ENCODE measurements at regions not wholly inside any gene's neighbourhood (a gene's known extent, or its start where the extent isn't known, plus 50 kb on each side); places are given as distances from the start of the nearest gene placed in this dataset.
"Not testable (repeated sequence)": the region's sequence is repeated elsewhere in the genome, so short reads cannot be mapped to it uniquely, and the experiment has no call there.

- H3K4me1 Mint-ChIP-seq = no peaks in the 10 kb centered on the region
- H3K4me3 Mint-ChIP-seq = no peak overlapping the region
- H3K27me3 Mint-ChIP-seq (ENCODE audit: low read depth in 3 of 3) = no peaks in the 10 kb centered on the region
- peaks cover 0 to 9% (median 2%) of the 10 kb centered on the region in 6 donors for H3K9me3 Mint-ChIP-seq
- no peak for DNase-seq
- H3K27ac Mint-ChIP-seq = no peak overlapping the region
- no peaks in the 10 kb centered on the region for H3K36me3 Mint-ChIP-seq
Observed at GRCh38 chr4:93888308-93888707, 59.8 kb downstream of the ATOH1 start.

DNA sequence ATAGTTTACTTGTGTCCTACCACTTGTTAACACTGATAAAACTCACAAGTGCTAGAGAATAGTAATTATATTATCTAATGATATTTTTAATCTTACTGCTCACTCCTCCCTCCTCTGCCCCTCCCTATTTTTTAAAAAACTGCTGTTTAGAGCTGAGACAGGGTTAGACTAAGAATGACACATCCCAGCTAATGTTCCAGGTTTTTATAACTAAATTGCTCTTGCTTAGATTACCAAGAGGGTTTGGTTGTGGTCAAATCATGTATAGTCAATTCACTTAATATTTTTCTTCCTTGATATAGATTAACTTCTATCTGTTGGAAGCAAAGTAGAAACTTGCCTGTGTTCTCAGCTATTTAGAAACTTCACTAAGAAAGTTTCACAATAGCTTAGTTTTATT is 60.2 kb downstream of the ATOH1 start:
- no peak overlapping the region for H3K27ac Mint-ChIP-seq
- H3K27me3 Mint-ChIP-seq (ENCODE audit: low read depth in 3 of 3) = no peaks in the 10 kb centered on the region
- no peaks in the 10 kb centered on the region for H3K4me1 Mint-ChIP-seq
- peaks cover 0 to 9% (median 2%) of the 10 kb centered on the region in 6 donors for H3K9me3 Mint-ChIP-seq
- no peak for DNase-seq
- no peak overlapping the region for H3K4me3 Mint-ChIP-seq
- H3K36me3 Mint-ChIP-seq = no peaks in the 10 kb centered on the region

- Mint-ChIP-seq H3K4me3 (no peak overlapping the region), H3K9me3 (peaks cover 0 to 9% (median 2%) of the 10 kb centered on the region in 6 donors), H3K36me3 (no peaks in the 10 kb centered on the region), H3K27ac (no peak overlapping the region), H3K4me1 (no peaks in the 10 kb centered on the region), H3K27me3 (ENCODE audit: low read depth in 3 of 3) (no peaks in the 10 kb centered on the region)
- DNase-seq = no peak
Observed at GRCh38 chr4:93891244-93891643, 62.7 kb downstream of the ATOH1 start.

DNA sequence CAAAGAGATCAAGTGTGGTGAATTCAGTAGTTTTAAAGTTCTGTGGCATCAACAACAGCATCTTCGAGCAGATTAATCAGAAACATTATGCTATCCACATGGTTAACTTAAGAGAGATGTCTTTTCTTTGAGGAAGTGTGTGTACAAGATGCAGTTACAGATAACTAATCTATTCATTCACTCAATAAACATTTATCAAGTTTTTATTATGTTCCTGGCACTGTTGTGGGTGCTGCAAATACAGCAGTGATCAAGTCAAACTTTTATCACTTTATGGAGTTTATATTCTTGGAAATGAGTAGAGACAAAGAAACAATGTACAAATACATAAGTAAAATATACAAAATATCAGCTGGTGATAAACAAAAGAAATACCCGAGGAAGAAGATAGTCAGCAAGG is 66.4 kb downstream of the ATOH1 start:
- H3K27ac Mint-ChIP-seq = no peak overlapping the region
- peaks cover 0 to 7% (median 3%) of the 10 kb centered on the region in 6 donors for H3K9me3 Mint-ChIP-seq
- no peak overlapping the region for H3K4me3 Mint-ChIP-seq

GRCh38 chr4:93896516-93896915 is 68.0 kb downstream of the ATOH1 start:
- Mint-ChIP-seq H3K4me3 (no peak overlapping the region), H3K4me1 (no peaks in the 10 kb centered on the region), H3K36me3 (no peaks in the 10 kb centered on the region), H3K9me3 (peaks cover 0 to 8% (median 3%) of the 10 kb centered on the region in 6 donors), H3K27me3 (ENCODE audit: low read depth in 3 of 3) (no peaks in the 10 kb centered on the region), H3K27ac (no peak overlapping the region)
- no peak for DNase-seq

More for the DNA sequence above, 66.4 kb downstream of the ATOH1 start:
- no peaks in the 10 kb centered on the region for H3K27me3 Mint-ChIP-seq (ENCODE audit: low read depth in 3 of 3)
- H3K4me1 Mint-ChIP-seq = no peaks in the 10 kb centered on the region
- H3K36me3 Mint-ChIP-seq = no peaks in the 10 kb centered on the region
- no peak for DNase-seq

- Mint-ChIP-seq H3K27me3 (ENCODE audit: low read depth in 3 of 3) (no peaks in the 10 kb centered on the region), H3K36me3 (no peaks in the 10 kb centered on the region), H3K4me3 (no peak overlapping the region), H3K27ac (no peak overlapping the region), H3K9me3 (peaks cover 0 to 7% (median 3%) of the 10 kb centered on the region in 6 donors), H3K4me1 (no peaks in the 10 kb centered on the region)
- no peak for DNase-seq
Observed at GRCh38 chr4:93897559-93897958, 69.0 kb downstream of the ATOH1 start.

- Mint-ChIP-seq H3K4me1 (no peaks in the 10 kb centered on the region), H3K9me3 (peaks cover 0 to 5% (median 2%) of the 10 kb centered on the region in 6 donors), H3K4me3 (no peak overlapping the region), H3K27ac (no peak overlapping the region), H3K27me3 (ENCODE audit: low read depth in 3 of 3) (peaks cover 0 to 1% (median 0%) of the 10 kb centered on the region in 3 donors), H3K36me3 (no peaks in the 10 kb centered on the region)
- no peak for DNase-seq
Observed at GRCh38 chr4:93908778-93909177, 80.2 kb downstream of the ATOH1 start.

- peaks cover 0 to 5% (median 4%) of the 10 kb centered on the region in 6 donors for H3K9me3 Mint-ChIP-seq
- H3K36me3 Mint-ChIP-seq = no peaks in the 10 kb centered on the region
- peaks cover 0 to 2% (median 0%) of the 10 kb centered on the region in 3 donors for H3K27me3 Mint-ChIP-seq (ENCODE audit: low read depth in 3 of 3)
- H3K4me3 Mint-ChIP-seq = no peak overlapping the region
- H3K27ac Mint-ChIP-seq = no peak overlapping the region
- H3K4me1 Mint-ChIP-seq = no peaks in the 10 kb centered on the region
- no peak for DNase-seq
Observed at GRCh38 chr4:93911671-93912070, 83.1 kb downstream of the ATOH1 start.

DNA sequence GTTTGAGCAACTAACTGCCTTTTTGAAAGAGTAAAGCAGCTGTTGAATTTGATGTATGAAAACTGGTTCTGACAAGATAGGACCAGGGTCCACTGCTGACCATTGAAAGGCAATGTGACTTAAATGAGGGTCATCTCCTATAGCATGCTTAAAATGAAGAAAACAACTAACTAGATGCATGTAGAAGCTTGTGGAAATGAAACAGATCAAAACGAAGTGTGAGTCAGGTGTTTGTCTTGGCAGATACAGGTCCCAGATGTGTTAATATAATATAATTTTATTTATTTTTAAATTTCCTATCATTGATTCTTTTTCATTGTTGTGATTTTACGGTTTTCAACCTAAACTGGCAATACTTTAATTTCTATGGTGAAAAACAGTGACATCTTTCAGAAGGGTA is 83.6 kb downstream of the ATOH1 start:
- no peaks in the 10 kb centered on the region for H3K36me3 Mint-ChIP-seq
- H3K9me3 Mint-ChIP-seq = peaks cover 0 to 6% (median 4%) of the 10 kb centered on the region in 6 donors
- H3K27me3 Mint-ChIP-seq (ENCODE audit: low read depth in 3 of 3) = peaks cover 0 to 2% (median 0%) of the 10 kb centered on the region in 3 donors
- no peak overlapping the region for H3K4me3 Mint-ChIP-seq
- H3K4me1 Mint-ChIP-seq = no peaks in the 10 kb centered on the region
- no peak for DNase-seq
- no peak overlapping the region for H3K27ac Mint-ChIP-seq

DNA sequence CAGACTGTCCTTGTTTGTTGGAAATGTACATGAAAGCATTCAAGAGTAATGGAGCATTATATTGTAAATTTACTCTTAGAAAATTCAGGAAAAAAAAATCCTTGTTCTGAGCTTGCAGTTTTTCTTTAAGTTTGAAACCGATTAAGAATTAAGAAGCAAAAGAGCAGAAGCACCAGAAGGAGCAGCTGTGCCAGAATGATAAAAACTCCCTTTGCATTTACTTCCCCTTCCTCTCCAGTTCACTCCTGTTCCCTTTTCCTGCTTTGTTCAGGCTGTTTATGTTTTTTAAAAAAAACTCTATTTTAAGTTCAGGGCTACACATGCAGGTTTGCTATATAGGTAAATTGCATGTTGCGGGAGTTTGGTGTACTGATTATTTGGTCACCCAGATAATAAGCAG is 90.3 kb downstream of the ATOH1 start:
- Mint-ChIP-seq H3K4me3 (no peak overlapping the region), H3K27me3 (ENCODE audit: low read depth in 3 of 3) (peaks cover 0 to 2% (median 1%) of the 10 kb centered on the region in 3 donors), H3K27ac (no peak overlapping the region), H3K4me1 (no peaks in the 10 kb centered on the region), H3K9me3 (peaks cover 0 to 31% (median 6%) of the 10 kb centered on the region in 6 donors), H3K36me3 (no peaks in the 10 kb centered on the region)
- no peak for DNase-seq

DNA sequence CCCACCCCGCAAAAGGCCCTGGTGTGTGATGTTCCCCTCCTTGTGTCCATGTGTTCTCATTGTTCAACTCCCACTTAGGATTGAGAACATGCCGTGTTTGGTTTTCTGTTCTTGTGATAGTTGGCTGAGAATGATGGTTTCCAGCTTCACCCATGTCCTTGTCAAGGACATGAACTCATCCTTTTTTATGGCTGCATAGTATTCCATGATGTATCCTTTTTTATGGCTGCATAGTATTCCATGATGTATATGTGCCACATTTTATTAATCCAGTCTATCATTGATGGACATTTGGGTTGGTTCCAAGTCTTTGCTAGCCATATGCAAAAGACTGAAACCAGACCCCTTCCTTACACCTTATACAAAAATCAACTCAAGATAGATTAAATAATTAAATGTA is 95.0 kb downstream of the ATOH1 start:
- not testable (repeated sequence) for H3K27me3 Mint-ChIP-seq (ENCODE audit: low read depth in 3 of 3); DNase-seq; H3K36me3 Mint-ChIP-seq; H3K4me1 Mint-ChIP-seq; H3K27ac Mint-ChIP-seq; H3K4me3 Mint-ChIP-seq
- peaks cover 0 to 31% (median 14%) of the 10 kb centered on the region in 6 donors for H3K9me3 Mint-ChIP-seq

GRCh38 chr4:93947286-93947685 is 118.7 kb downstream of the ATOH1 start:
- Mint-ChIP-seq H3K9me3 (peaks cover 8 to 24% (median 14%) of the 10 kb centered on the region in 6 donors), H3K36me3 (no peaks in the 10 kb centered on the region), H3K4me1 (no peaks in the 10 kb centered on the region), H3K27me3 (ENCODE audit: low read depth in 3 of 3) (peaks cover 0 to 4% (median 3%) of the 10 kb centered on the region in 3 donors), H3K4me3 (no peak overlapping the region), H3K27ac (no peak overlapping the region)
- DNase-seq = no peak

- H3K27ac Mint-ChIP-seq; H3K4me1 Mint-ChIP-seq; DNase-seq; H3K36me3 Mint-ChIP-seq; H3K4me3 Mint-ChIP-seq; H3K27me3 Mint-ChIP-seq (ENCODE audit: low read depth in 3 of 3): not testable (repeated sequence)
- peaks cover 14 to 34% (median 20%) of the 10 kb centered on the region in 6 donors for H3K9me3 Mint-ChIP-seq
Observed at GRCh38 chr4:93950239-93950638, 121.7 kb downstream of the ATOH1 start.

GRCh38 chr4:93957186-93957585 is 128.6 kb downstream of the ATOH1 start:
- H3K27me3 Mint-ChIP-seq (ENCODE audit: low read depth in 3 of 3) = peaks cover 0 to 2% (median 0%) of the 10 kb centered on the region in 3 donors
- H3K27ac Mint-ChIP-seq = no peak overlapping the region
- no peak for DNase-seq
- H3K4me3 Mint-ChIP-seq = no peak overlapping the region
- H3K36me3 Mint-ChIP-seq = no peaks in the 10 kb centered on the region
- peaks cover 7 to 24% (median 13%) of the 10 kb centered on the region in 6 donors for H3K9me3 Mint-ChIP-seq
- H3K4me1 Mint-ChIP-seq = no peaks in the 10 kb centered on the region

DNA sequence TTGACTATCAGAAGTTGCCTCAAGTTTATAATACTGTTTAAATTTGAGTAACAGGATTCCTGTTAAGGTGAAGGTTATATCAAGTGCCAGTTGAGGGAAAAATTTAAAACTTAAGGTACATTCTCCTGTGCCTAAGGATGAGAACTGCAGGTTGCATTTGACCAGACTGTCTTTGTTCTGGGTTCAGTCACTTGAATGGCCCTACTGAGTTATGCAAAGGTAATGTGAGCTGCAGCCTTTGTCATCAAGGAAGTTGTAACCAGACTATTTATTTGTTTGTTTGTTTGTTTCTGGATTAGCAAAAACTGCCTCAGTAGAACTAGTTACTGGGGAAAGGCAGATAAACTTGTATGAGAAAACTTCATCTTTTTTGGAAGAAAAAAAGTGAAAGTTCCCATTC is 131.9 kb downstream of the ATOH1 start:
- H3K4me1 Mint-ChIP-seq = no peaks in the 10 kb centered on the region

More for the DNA sequence above, 131.9 kb downstream of the ATOH1 start:
- no peaks in the 10 kb centered on the region for H3K27me3 Mint-ChIP-seq (ENCODE audit: low read depth in 3 of 3)
- no peaks in the 10 kb centered on the region for H3K36me3 Mint-ChIP-seq
- peaks cover 0 to 23% (median 8%) of the 10 kb centered on the region in 6 donors for H3K9me3 Mint-ChIP-seq
- H3K27ac Mint-ChIP-seq = no peak overlapping the region
- no peak for DNase-seq
- H3K4me3 Mint-ChIP-seq = no peak overlapping the region
